GM12873 (cell line): ENCODE measurements at regions not wholly inside any gene's neighbourhood (a gene's known extent, or its start where the extent isn't known, plus 50 kb on each side); places are given as distances from the start of the nearest gene placed in this dataset.

Source experiments
- TF ChIP-seq, protein P1 (sequence below): IDR thresholded peaks from 2 replicates; pipeline ENCODE4 v1.5.1; 2012; ENCODE audit warnings: low read depth, mild to moderate bottlenecking, moderate library complexity, low read length, control low read depth; ENCODE audit not compliant: insufficient read depth; ENCODE audit errors: missing control alignments

DNA sequence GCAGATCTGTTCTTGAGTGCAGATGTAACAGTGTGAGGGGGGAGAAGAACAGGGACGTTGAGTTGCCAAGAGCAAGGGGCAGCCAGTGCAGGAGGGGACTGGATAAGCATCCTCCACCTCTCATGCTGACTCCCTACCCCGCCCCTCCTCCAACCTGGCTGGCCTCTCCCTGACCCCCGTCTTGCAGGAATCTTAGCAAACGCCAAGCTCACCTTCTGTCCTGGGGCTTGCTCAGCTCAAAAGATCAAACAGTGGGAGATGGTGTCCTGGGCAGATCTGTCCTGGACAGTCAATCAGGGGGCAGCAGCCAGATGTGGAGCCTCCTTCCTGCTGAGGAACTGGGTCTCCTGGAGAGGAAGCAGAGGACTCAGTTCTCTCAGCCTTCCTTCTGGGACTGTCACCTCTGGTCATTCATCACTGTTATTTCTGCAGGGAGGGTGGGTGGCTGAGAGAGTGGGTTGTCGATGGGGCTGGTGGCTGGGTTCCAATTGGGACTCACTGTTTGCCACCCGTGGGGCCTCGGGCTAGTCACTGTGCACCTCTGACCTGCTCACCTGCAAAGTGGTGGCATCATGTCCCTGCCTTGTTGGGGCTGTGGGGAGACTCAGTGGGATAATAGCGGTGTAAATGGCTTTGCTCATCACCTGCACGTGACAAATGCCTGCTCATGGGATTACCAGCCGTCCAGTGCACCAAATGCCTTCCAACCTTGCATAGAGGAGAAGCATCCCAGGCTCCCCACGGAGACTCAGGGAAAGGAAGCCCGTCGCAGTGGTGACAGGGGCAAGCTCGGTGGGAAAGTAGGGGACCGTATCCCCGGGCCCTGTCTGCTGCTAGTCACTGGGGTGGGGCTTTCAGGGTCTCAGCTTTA, 154.4 kb downstream of the PTPRU start:
- TF ChIP-seq, protein P1, sequence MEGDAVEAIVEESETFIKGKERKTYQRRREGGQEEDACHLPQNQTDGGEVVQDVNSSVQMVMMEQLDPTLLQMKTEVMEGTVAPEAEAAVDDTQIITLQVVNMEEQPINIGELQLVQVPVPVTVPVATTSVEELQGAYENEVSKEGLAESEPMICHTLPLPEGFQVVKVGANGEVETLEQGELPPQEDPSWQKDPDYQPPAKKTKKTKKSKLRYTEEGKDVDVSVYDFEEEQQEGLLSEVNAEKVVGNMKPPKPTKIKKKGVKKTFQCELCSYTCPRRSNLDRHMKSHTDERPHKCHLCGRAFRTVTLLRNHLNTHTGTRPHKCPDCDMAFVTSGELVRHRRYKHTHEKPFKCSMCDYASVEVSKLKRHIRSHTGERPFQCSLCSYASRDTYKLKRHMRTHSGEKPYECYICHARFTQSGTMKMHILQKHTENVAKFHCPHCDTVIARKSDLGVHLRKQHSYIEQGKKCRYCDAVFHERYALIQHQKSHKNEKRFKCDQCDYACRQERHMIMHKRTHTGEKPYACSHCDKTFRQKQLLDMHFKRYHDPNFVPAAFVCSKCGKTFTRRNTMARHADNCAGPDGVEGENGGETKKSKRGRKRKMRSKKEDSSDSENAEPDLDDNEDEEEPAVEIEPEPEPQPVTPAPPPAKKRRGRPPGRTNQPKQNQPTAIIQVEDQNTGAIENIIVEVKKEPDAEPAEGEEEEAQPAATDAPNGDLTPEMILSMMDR: no peak

DNA sequence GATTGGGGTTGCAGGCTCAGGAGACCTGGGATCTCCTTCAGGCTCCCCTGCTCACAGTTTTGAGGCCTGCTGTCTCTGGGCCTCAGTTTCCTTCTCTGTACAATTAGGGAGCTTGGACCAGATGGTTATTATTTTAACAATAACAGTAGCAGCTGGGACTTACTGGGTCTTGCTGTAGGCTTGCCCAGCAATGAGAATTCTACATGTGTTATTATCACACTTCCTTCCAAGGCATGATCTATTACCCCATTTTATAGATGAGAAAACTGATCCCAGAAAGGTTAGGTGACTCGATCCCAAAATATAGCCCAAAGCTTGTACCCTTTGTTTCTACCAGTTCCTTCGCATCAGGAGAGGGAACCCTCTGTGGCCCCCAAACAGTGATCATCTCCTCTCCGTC, 153.8 kb downstream of the PTPRU start:
- TF ChIP-seq, protein P1: no peak

DNA sequence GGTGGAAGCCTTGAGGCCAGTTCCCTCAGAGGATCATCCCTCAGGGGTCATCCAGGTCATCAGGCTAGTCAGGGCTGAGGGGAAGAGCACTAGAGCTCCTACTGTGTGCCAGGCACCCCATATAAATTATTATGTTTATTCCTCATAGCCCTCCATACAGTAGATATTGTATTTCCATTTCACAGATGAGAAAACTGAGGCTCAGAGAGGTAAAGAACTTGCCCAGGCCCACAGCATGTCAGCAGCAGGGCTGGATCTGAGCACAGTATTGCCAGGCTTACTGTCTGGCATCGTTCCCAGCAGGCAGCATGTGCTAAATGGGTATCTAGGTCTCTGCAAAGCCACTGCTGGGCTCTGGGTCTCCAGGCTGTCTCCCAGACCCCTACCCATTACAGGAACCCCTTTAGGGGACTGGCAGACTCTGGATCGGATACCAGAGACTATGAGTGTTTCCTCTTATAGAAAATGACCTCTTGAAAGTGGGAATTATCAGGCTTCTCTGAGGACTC, 153.3 kb downstream of the PTPRU start:
- TF ChIP-seq, protein P1: no peak

DNA sequence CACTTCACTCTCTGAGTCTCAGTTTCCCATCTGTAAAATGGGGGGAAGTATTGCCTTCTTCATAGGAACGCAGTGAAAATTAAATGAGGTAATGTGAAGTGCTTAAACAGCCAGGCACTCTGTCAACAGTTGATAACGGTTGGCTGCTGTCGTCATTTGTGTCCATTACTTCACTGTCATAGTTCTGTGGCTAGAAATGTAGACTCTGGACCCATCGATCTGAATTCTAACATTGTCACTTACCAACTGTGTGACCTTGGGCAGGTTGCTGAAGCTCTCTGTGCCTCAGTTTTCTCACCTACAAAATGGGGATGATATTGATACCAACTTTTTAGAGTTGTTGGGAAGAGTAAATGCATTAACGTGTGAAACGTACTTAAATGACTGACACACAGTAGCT, 152.6 kb downstream of the PTPRU start:
- TF ChIP-seq, protein P1: no peak

DNA sequence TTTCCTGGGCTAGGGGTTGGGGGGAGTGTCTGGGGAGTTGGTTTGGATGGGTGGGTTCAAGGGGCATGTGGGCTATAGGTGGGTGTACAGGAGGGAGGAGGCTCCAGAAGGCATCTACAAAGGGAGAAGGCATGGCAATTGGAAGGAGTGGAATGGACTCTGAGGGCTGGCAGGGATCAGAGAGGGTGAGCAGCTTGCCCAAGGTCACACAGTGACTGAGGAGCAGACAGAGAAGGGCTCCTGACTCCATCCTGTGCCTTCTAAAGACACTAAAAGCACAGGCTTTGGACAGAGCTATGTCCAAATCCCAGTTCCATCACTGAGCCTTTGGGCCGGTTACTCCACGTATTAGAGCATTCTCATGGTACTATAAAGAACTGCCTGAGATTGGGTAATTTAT, 151.8 kb downstream of the PTPRU start:
- TF ChIP-seq, protein P1: no peak

DNA sequence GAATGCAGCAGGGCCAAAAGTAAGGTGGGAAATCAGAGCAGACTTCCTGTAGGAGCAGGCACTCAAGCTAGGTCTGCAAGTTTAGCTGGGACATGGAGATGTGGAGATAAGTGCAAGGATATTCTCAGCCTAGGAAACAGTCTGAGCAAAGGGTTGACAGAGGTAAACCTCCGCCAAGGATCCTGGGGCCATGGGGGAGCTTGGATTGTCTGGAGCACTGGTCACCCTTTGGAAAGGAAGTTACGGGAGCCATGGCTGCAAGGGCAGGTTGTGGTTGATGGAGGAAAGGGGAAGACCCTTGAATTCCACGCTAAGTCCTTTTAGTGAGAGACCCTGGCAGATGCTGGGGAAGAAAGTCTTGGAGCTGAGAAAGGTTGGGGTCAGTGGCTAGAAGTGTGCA, 150.9 kb downstream of the PTPRU start:
- TF ChIP-seq, protein P1: no peak

DNA sequence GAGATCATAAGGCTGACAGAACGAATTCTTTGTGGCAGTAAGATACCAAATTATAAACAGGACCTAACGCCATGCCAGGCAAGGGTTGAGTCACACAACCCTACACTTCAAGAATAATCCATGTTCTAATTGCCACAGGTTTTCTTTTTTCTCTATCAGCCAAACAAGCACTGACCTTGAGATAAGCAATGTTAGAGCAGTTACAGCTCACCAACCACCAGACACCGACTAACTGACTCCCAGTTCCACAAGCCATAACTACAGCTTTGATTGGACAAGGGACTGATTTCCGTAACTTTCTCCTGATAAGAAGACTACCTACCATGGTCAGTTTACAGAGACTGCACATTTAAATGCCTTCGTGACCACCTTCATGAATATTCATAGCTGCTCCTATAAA, 149.6 kb downstream of the PTPRU start:
- TF ChIP-seq, protein P1: no peak
